HCT116 (cell line): ENCODE measurements at regions not wholly inside any gene's neighbourhood (a gene's known extent, or its start where the extent isn't known, plus 50 kb on each side); places are given as distances from the start of the nearest gene placed in this dataset.

ENCODE experiments used
- ATAC-seq: fragments of 200-7000 bp; cut with Tn5 transposase; 2 replicates; pipeline ENCODE4 v1.9.1; 2020; ENCODE audit warnings: mild to moderate bottlenecking, moderate library complexity
- BruUV-seq: library from RNA; stranded (reverse); fragments of 400-500 nt; replicated peaks from 2 replicates; lab custom pipeline; 2021; lab: Mats Ljungman, UMichigan
- CTCF ChIA-PET: fragments of 300-600 bp; sonication (Branson Sonifier 250); formaldehyde crosslinking; loops from one replicate; lab custom pipeline; 2021; ENCODE audit warnings: antibody characterized with exemption; lab: Charles Lee
- POLR2A ChIA-PET: fragments of 300-600, 350-600 bp; sonication (Branson Sonifier 250); formaldehyde crosslinking; loops from one replicate; lab custom pipeline; 2021; ENCODE audit warnings: antibody characterized with exemption; lab: Charles Lee
- RAD21 ChIA-PET, 2 experiments: fragments of 300-600 bp; sonication (Branson Sonifier 250); formaldehyde crosslinking; loops; one replicate each; lab custom pipeline; 2023; ENCODE audit warnings: low total read pairs in 2 of 2; ENCODE audit not compliant: uncharacterized antibody in 2 of 2, unreplicated experiment in 2 of 2, low non-redundant PET in 1 of 2; lab: Charles Lee
- DNase-seq: peaks from one replicate; pipeline ENCODE4 v3.0.0-alpha.2; 2010; ENCODE audit warnings: low read depth, low spot score
- H2AFZ ChIP-seq: fragments of 200-600 bp; shearing (Covaris generic), sonication (generic); 2 replicates; pipeline ENCODE4 v1.6.1; 2017; ENCODE audit warnings: low read depth, mixed run types, mixed read lengths, antibody characterized with exemption, low read length; ENCODE audit not compliant: poor library complexity, severe bottlenecking
- H3K27ac ChIP-seq: 2 replicates; pipeline ENCODE4 v1.5.1; 2012; ENCODE audit warnings: low read depth, low read length
- H3K27me3 ChIP-seq: fragments of 200-600 bp; sonication (generic); 2 replicates; pipeline ENCODE4 v1.6.1; 2016; ENCODE audit warnings: mixed run types, low read length, mixed read lengths; ENCODE audit not compliant: insufficient read depth
- H3K36me3 ChIP-seq, 2 experiments: fragments of 200-500 bp in 1 of 2; fragments of 200-600 bp in 1 of 2; sonication (Bioruptor generic) in 1 of 2; sonication (generic) in 1 of 2; 2 replicates each; pipeline versions ENCODE4 v1.5.1 to v1.6.1; 2014 to 2016; ENCODE audit warnings: low read length in 2 of 2, inconsistent platforms in 1 of 2, mixed read lengths in 1 of 2, mixed run types in 1 of 2; ENCODE audit not compliant: insufficient read depth in 2 of 2, control insufficient read depth in 1 of 2
- H3K4me1 ChIP-seq, 2 experiments: fragments of 200-600 bp in 1 of 2; sonication (generic) in 1 of 2; 2 replicates each; pipeline versions ENCODE4 v1.5.1 to v1.6.1; 2012 to 2017; ENCODE audit warnings: low read length in 2 of 2, inconsistent platforms in 1 of 2, mild to moderate bottlenecking in 1 of 2, mixed read lengths in 1 of 2, mixed run types in 1 of 2, moderate library complexity in 1 of 2; ENCODE audit not compliant: insufficient read depth in 2 of 2, control insufficient read depth in 1 of 2
- H3K4me2 ChIP-seq: fragments of 200-600 bp; sonication (generic); 2 replicates; pipeline ENCODE4 v1.6.1; 2017; ENCODE audit warnings: mixed run types, low read length, mixed read lengths
- H3K4me3 ChIP-seq, 2 experiments: fragments of 200-600 bp in 1 of 2; sonication (generic) in 1 of 2; replicated peaks in 1 of 2; 2 replicates each; pipeline ENCODE4 v1.5.1; 2011 to 2016; ENCODE audit warnings: low read length in 2 of 2, control low read depth in 1 of 2, low read depth in 1 of 2, mild to moderate bottlenecking in 1 of 2, mixed read lengths in 1 of 2, mixed run types in 1 of 2
- H3K79me2 ChIP-seq: fragments of 200-600 bp; sonication (generic); 2 replicates; pipeline ENCODE4 v1.6.1; 2017; ENCODE audit warnings: mild to moderate bottlenecking, mixed run types, low read length, moderate library complexity, mixed read lengths; ENCODE audit not compliant: insufficient read depth
- H3K9ac ChIP-seq: fragments of 200-600 bp; sonication (generic); 2 replicates; pipeline ENCODE4 v1.6.1; 2016; ENCODE audit warnings: low read length, mixed read lengths
- H3K9me2 ChIP-seq: fragments of 200-600 bp; sonication (generic), shearing (Covaris generic); 2 replicates; pipeline ENCODE4 v1.6.1; 2017; ENCODE audit warnings: mixed run types, mild to moderate bottlenecking, moderate library complexity; ENCODE audit not compliant: insufficient read depth
- H3K9me3 ChIP-seq, 2 experiments: fragments of 200-500 bp in 1 of 2; fragments of 200-600 bp in 1 of 2; sonication (Bioruptor generic) in 1 of 2; sonication (generic) in 1 of 2; 2 replicates each; pipeline ENCODE4 v1.6.1; 2014 to 2017; ENCODE audit warnings: low read length in 2 of 2, mixed read lengths in 2 of 2, inconsistent platforms in 1 of 2, low read depth in 1 of 2, mild to moderate bottlenecking in 1 of 2, mixed run types in 1 of 2, moderate library complexity in 1 of 2; ENCODE audit not compliant: control insufficient read depth in 1 of 2, insufficient read depth in 1 of 2
- H4K20me1 ChIP-seq: fragments of 200-600 bp; sonication (generic), shearing (Covaris generic); 2 replicates; pipeline ENCODE4 v1.6.1; 2017; ENCODE audit warnings: mixed run types, mild to moderate bottlenecking, moderate library complexity; ENCODE audit not compliant: insufficient read depth
- ATF3 ChIP-seq: IDR thresholded peaks from 2 replicates; pipeline ENCODE4 v1.6.1; 2012
- CBX3 ChIP-seq: IDR thresholded peaks from 2 replicates; pipeline ENCODE4 v1.6.1; 2012; ENCODE audit warnings: low read depth
- EGR1 ChIP-seq: IDR thresholded peaks from 2 replicates; pipeline ENCODE4 v1.6.1; 2012; ENCODE audit warnings: low read depth
- ELF1 ChIP-seq: IDR thresholded peaks from 2 replicates; pipeline ENCODE4 v1.6.1; 2012; ENCODE audit warnings: low read depth, borderline replicate concordance
- EZH2phosphoT487 ChIP-seq: fragments of 200-600 bp; IDR thresholded peaks from 2 replicates; pipeline ENCODE4 v1.6.1; 2018; ENCODE audit warnings: antibody characterized with exemption, borderline replicate concordance
- JUND ChIP-seq: IDR thresholded peaks from 2 replicates; pipeline ENCODE4 v1.6.1; 2012
- MAX ChIP-seq: IDR thresholded peaks from 2 replicates; pipeline ENCODE4 v1.6.1; 2012
- POLR2AphosphoS5 ChIP-seq: IDR thresholded peaks from 2 replicates; pipeline ENCODE4 v1.6.1; 2011; ENCODE audit warnings: mild to moderate bottlenecking, low read depth, low read length, moderate library complexity
- RAD21 ChIP-seq: IDR thresholded peaks from 2 replicates; pipeline ENCODE4 v1.6.1; 2012; ENCODE audit warnings: low read depth, mild to moderate bottlenecking
- REST ChIP-seq: IDR thresholded peaks from 2 replicates; pipeline ENCODE4 v1.6.1; 2012; ENCODE audit warnings: low read depth
- SRF ChIP-seq: IDR thresholded peaks from 2 replicates; pipeline ENCODE4 v1.6.1; 2012; ENCODE audit warnings: low read depth
- TCF7L2 ChIP-seq: IDR thresholded peaks from 2 replicates; pipeline ENCODE4 v1.7.0; 2011; ENCODE audit warnings: borderline replicate concordance, inconsistent platforms; ENCODE audit not compliant: insufficient read depth, insufficient read length; ENCODE audit errors: extremely low read depth
- YY1 ChIP-seq: IDR thresholded peaks from 2 replicates; pipeline ENCODE4 v1.6.1; 2011; ENCODE audit warnings: low read length, low read depth, moderate library complexity, mild to moderate bottlenecking; ENCODE audit not compliant: insufficient replicate concordance; ENCODE audit errors: extremely low read depth
- ZFX ChIP-seq: fragments of 450-650 bp; IDR thresholded peaks from 2 replicates; pipeline ENCODE4 v1.6.1; 2017
- ZNF274 ChIP-seq: fragments of 200-500 bp; sonication (Bioruptor generic); IDR thresholded peaks from 2 replicates; pipeline ENCODE4 v1.6.1; 2014; ENCODE audit warnings: mild to moderate bottlenecking, low read depth, low read length, inconsistent platforms
- intact Hi-C: fragments of 100-400 bp; cut with micrococcal nuclease; formaldehyde crosslinking; loops from 2 replicates; pipeline ENCODE4 v1.10.0; 2022

- no peak for TF ChIP-seq RAD21
- TF ChIP-seq POLR2AphosphoS5 = no peak
- TF ChIP-seq ELF1 = no peak
- no peak for TF ChIP-seq CBX3
Observed at GRCh38 chr11:79990141-79990540, 549.3 kb upstream of the TENM4 start (continued).

GRCh38 chr11:79982185-79982584, 541.4 kb upstream of the TENM4 start:
- no peak for DNase-seq
- Histone ChIP-seq H3K9me2 (no peaks in the 10 kb centered on the region), H3K36me3 (no peaks in the 10 kb centered on the region), H3K4me2 (no peak overlapping the region), H3K79me2 (no peaks in the 10 kb centered on the region), H3K9me3 (peaks cover 5 to 35% of the 10 kb centered on the region in 2 experiments; a peak in 2 of 4 replicates), H3K9ac (no peak overlapping the region), H3K27me3 (no peaks in the 10 kb centered on the region), H3K4me3 (no peak overlapping the region), H4K20me1 (no peaks in the 10 kb centered on the region), H3K4me1 (no peaks in the 10 kb centered on the region), H2AFZ (no peak overlapping the region), H3K27ac (no peak overlapping the region)
- TF ChIP-seq REST = no peak
- TF ChIP-seq ZFX = no peak
- no peak for TF ChIP-seq JUND
- no peak for TF ChIP-seq EGR1
- no peak for TF ChIP-seq ZNF274
- TF ChIP-seq POLR2AphosphoS5 = no peak
- TF ChIP-seq ATF3 = no peak
- TF ChIP-seq SRF = no peak
- no peak for TF ChIP-seq RAD21
- no peak for TF ChIP-seq TCF7L2
- no peak for TF ChIP-seq YY1
- no peak for TF ChIP-seq EZH2phosphoT487
- no peak for TF ChIP-seq MAX
- ATAC-seq = no peak
- ChIA-PET RAD21 (no interaction called here), POLR2A (no interaction called here), CTCF (no interaction called here)
- intact Hi-C loops = no loop called here
- BruUV-seq = no TSS peak
